ENCODE measurements at regions not wholly inside any gene's neighbourhood (a gene's known extent, or its start where the extent isn't known, plus 50 kb on each side); places are given as distances from the start of the nearest gene placed in this dataset.

- TF ChIP-seq, protein P1, sequence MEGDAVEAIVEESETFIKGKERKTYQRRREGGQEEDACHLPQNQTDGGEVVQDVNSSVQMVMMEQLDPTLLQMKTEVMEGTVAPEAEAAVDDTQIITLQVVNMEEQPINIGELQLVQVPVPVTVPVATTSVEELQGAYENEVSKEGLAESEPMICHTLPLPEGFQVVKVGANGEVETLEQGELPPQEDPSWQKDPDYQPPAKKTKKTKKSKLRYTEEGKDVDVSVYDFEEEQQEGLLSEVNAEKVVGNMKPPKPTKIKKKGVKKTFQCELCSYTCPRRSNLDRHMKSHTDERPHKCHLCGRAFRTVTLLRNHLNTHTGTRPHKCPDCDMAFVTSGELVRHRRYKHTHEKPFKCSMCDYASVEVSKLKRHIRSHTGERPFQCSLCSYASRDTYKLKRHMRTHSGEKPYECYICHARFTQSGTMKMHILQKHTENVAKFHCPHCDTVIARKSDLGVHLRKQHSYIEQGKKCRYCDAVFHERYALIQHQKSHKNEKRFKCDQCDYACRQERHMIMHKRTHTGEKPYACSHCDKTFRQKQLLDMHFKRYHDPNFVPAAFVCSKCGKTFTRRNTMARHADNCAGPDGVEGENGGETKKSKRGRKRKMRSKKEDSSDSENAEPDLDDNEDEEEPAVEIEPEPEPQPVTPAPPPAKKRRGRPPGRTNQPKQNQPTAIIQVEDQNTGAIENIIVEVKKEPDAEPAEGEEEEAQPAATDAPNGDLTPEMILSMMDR (conservative IDR thresholded peaks at IDR 0.05; ENCODE audit: low read length): no peak
- TF ChIP-seq EZH2phosphoT487 (IDR thresholded peaks at IDR 0.05; ENCODE audit: borderline replicate concordance, low read depth, low read length): no peak
These were observed 385.0 kb upstream of the FAM98A start for GRCh38 chr2:33984131-33984530.

Measured in OCI-LY7 (cell line).